Activated T-helper 2 cell treated with anti-CD3 and anti-CD28 coated beads, Interferon-gamma antibody, Interleukin-2, Interleukin-4, amounts not matched to agents 10 μg/mL and 5 μg/mL and 100 μg/mL, durations not matched to agents 14 hours and 24 hours and 36 hours (primary cell): ENCODE measurements at regions not wholly inside any gene's neighbourhood (a gene's known extent, or its start where the extent isn't known, plus 50 kb on each side); places are given as distances from the start of the nearest gene placed in this dataset.
"Not testable (repeated sequence)": the region's sequence is repeated elsewhere in the genome, so short reads cannot be mapped to it uniquely, and the experiment has no call there.

Experiments
- DNase-seq: peaks from one replicate; pipeline ENCODE4 v3.0.0; 2021; ENCODE audit warnings: low spot score
- H3K27ac Mint-ChIP-seq: one replicate; pipeline ENCODE4 v1.8.0; 2021; ENCODE audit warnings: mixed read lengths
- H3K27me3 Mint-ChIP-seq: one replicate; pipeline ENCODE4 v1.8.0; 2021; ENCODE audit warnings: low read depth, mixed read lengths
- H3K36me3 Mint-ChIP-seq: one replicate; pipeline ENCODE4 v1.8.0; 2021; ENCODE audit warnings: low read depth, mixed read lengths
- H3K4me1 Mint-ChIP-seq: one replicate; pipeline ENCODE4 v1.8.0; 2021; ENCODE audit warnings: low read depth, mixed read lengths
- H3K4me3 Mint-ChIP-seq: one replicate; pipeline ENCODE4 v1.8.0; 2021; ENCODE audit warnings: low read depth, mild to moderate bottlenecking, moderate library complexity, mixed read lengths
- H3K9me3 Mint-ChIP-seq: one replicate; pipeline ENCODE4 v1.8.0; 2021; ENCODE audit warnings: mixed read lengths
- intact Hi-C: fragments of 100-400 bp; cut with micrococcal nuclease; formaldehyde crosslinking; loops from one replicate; pipeline ENCODE4 v1.15.1; 2023

GRCh38 chr6:14882394-14883026 lies 363.4 kb upstream of the JARID2 start:
- intact Hi-C loops, result no loop called here
- Mint-ChIP-seq H3K4me3 (no peak overlapping the region), H3K27ac (no peak overlapping the region), H3K27me3 (no peaks in the 10 kb centered on the region), H3K36me3 (no peaks in the 10 kb centered on the region), H3K9me3 (no peaks in the 10 kb centered on the region), H3K4me1 (peaks cover 22% of the 10 kb centered on the region)
- no peak for DNase-seq

GRCh38 chr6:14883921-14884320 lies 361.9 kb upstream of the JARID2 start:
- Mint-ChIP-seq H3K9me3 (no peaks in the 10 kb centered on the region), H3K27me3 (no peaks in the 10 kb centered on the region), H3K4me1 (peaks cover 9% of the 10 kb centered on the region)

GRCh38 chr6:14885498-14885897 lies 360.4 kb upstream of the JARID2 start:
- Mint-ChIP-seq H3K9me3 (no peaks in the 10 kb centered on the region), H3K27ac (no peak overlapping the region), H3K4me3 (no peak overlapping the region), H3K27me3 (no peaks in the 10 kb centered on the region), H3K4me1 (peaks cover 6% of the 10 kb centered on the region), H3K36me3 (no peaks in the 10 kb centered on the region)
- no peak for DNase-seq
- intact Hi-C loops, result no loop called here

More at GRCh38 chr6:14883921-14884320, 361.9 kb upstream of the JARID2 start:
- DNase-seq, result no peak
- Mint-ChIP-seq H3K4me3 (no peak overlapping the region), H3K27ac (no peak overlapping the region), H3K36me3 (no peaks in the 10 kb centered on the region)
- intact Hi-C loops, result no loop called here

GRCh38 chr6:14887181-14887580 lies 358.7 kb upstream of the JARID2 start:
- Mint-ChIP-seq H3K27ac (no peak overlapping the region), H3K9me3 (no peaks in the 10 kb centered on the region), H3K4me3 (no peak overlapping the region), H3K4me1 (peaks cover 4% of the 10 kb centered on the region), H3K27me3 (no peaks in the 10 kb centered on the region), H3K36me3 (no peaks in the 10 kb centered on the region)
- intact Hi-C loops, result no loop called here
- DNase-seq, result no peak

GRCh38 chr6:14887986-14888574 lies 357.8 kb upstream of the JARID2 start:
- H3K4me3 Mint-ChIP-seq, result no peak overlapping the region
- H3K27ac Mint-ChIP-seq, result no peak overlapping the region
- H3K9me3 Mint-ChIP-seq, result no peaks in the 10 kb centered on the region
- no peak for DNase-seq
- H3K4me1 Mint-ChIP-seq, result peaks cover 4% of the 10 kb centered on the region
- no peaks in the 10 kb centered on the region for H3K36me3 Mint-ChIP-seq
- intact Hi-C loops, result no loop called here
- no peaks in the 10 kb centered on the region for H3K27me3 Mint-ChIP-seq

- Mint-ChIP-seq H3K4me3 (no peak overlapping the region), H3K27ac (no peak overlapping the region), H3K36me3 (no peaks in the 10 kb centered on the region), H3K4me1 (peaks cover 4% of the 10 kb centered on the region), H3K27me3 (no peaks in the 10 kb centered on the region), H3K9me3 (peaks cover 3% of the 10 kb centered on the region)
- intact Hi-C loops, result no loop called here
- no peak for DNase-seq
These were observed 357.3 kb upstream of the JARID2 start for GRCh38 chr6:14888575-14889000.

- Mint-ChIP-seq H3K4me3 (no peak overlapping the region), H3K36me3 (no peaks in the 10 kb centered on the region), H3K27me3 (no peaks in the 10 kb centered on the region), H3K27ac (no peak overlapping the region), H3K9me3 (peaks cover 5% of the 10 kb centered on the region), H3K4me1 (peaks cover 4% of the 10 kb centered on the region)
- intact Hi-C loops, result no loop called here
- DNase-seq, result no peak
These were observed 356.7 kb upstream of the JARID2 start for GRCh38 chr6:14889188-14889587.

- H3K36me3 Mint-ChIP-seq, result no peaks in the 10 kb centered on the region
- peaks cover 3% of the 10 kb centered on the region for H3K4me1 Mint-ChIP-seq
- no peak for DNase-seq
- H3K27me3 Mint-ChIP-seq, result no peaks in the 10 kb centered on the region
- intact Hi-C loops, result no loop called here
- H3K4me3 Mint-ChIP-seq, result no peak overlapping the region
- peaks cover 5% of the 10 kb centered on the region for H3K9me3 Mint-ChIP-seq
- H3K27ac Mint-ChIP-seq, result no peak overlapping the region
These were observed 356.0 kb upstream of the JARID2 start for GRCh38 chr6:14889611-14890593.

- H3K4me3 Mint-ChIP-seq, H3K9me3 Mint-ChIP-seq, DNase-seq, H3K27ac Mint-ChIP-seq, H3K27me3 Mint-ChIP-seq, H3K36me3 Mint-ChIP-seq, intact Hi-C loops, H3K4me1 Mint-ChIP-seq: not testable (repeated sequence)
These were observed 354.0 kb upstream of the JARID2 start for GRCh38 chr6:14891820-14892375.

- no peaks in the 10 kb centered on the region for H3K27me3 Mint-ChIP-seq
- no peak overlapping the region for H3K27ac Mint-ChIP-seq
- H3K36me3 Mint-ChIP-seq, result no peaks in the 10 kb centered on the region
- DNase-seq, result no peak
- intact Hi-C loops, result no loop called here
- H3K4me1 Mint-ChIP-seq, result peaks cover 8% of the 10 kb centered on the region
- H3K9me3 Mint-ChIP-seq, result peaks cover 5% of the 10 kb centered on the region
- H3K4me3 Mint-ChIP-seq, result no peak overlapping the region
These were observed 351.8 kb upstream of the JARID2 start for GRCh38 chr6:14894105-14894504.

- Mint-ChIP-seq H3K36me3 (no peaks in the 10 kb centered on the region), H3K27me3 (no peaks in the 10 kb centered on the region), H3K27ac (no peak overlapping the region), H3K9me3 (peaks cover 5% of the 10 kb centered on the region), H3K4me3 (no peak overlapping the region), H3K4me1 (peaks cover 6% of the 10 kb centered on the region)
- no peak for DNase-seq
- intact Hi-C loops, result no loop called here
These were observed 349.4 kb upstream of the JARID2 start for GRCh38 chr6:14896475-14896874.

- Mint-ChIP-seq H3K9me3 (peaks cover 5% of the 10 kb centered on the region), H3K4me1 (peaks cover 6% of the 10 kb centered on the region), H3K27ac (no peak overlapping the region), H3K27me3 (no peaks in the 10 kb centered on the region), H3K4me3 (no peak overlapping the region), H3K36me3 (no peaks in the 10 kb centered on the region)
- intact Hi-C loops, result no loop called here
- no peak for DNase-seq
These were observed 348.0 kb upstream of the JARID2 start for GRCh38 chr6:14897831-14898230.

- H3K36me3 Mint-ChIP-seq, DNase-seq, H3K27ac Mint-ChIP-seq, H3K4me3 Mint-ChIP-seq, H3K9me3 Mint-ChIP-seq, H3K27me3 Mint-ChIP-seq, H3K4me1 Mint-ChIP-seq, intact Hi-C loops: not testable (repeated sequence)
These were observed 346.4 kb upstream of the JARID2 start for GRCh38 chr6:14899441-14899840.
